ENCODE measurements at regions not wholly inside any gene's neighbourhood (a gene's known extent, or its start where the extent isn't known, plus 50 kb on each side); places are given as distances from the start of the nearest gene placed in this dataset.

DNA sequence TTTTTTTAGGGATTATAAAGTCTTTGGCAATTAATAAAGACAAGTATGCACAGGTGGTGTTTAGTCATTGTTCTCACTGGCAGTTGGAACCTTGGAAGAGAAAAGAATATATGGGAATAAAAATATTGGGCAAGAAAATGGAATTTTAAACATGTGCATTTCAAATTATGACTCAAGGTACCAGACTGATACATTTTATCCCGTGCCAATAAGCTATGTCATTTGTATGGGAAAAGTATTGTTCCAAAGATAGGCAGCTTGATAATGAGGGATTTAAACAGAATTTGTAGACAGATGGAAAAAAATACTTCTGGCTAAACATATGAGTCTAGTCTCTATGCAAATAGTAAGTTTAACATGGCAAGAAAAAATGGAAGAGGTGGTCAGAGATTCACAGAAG, 169.5 kb upstream of the UFM1 start:
- no peak for TF ChIP-seq SUZ12 (IDR thresholded peaks at IDR 0.05)
- TF ChIP-seq SP1 (IDR thresholded peaks at IDR 0.05) = no peak
- no peak for TF ChIP-seq FOXM1 (IDR thresholded peaks at IDR 0.05; ENCODE audit: borderline replicate concordance)
- TF ChIP-seq FOXA1 (IDR thresholded peaks at IDR 0.05) = no peak
- no peak for TF ChIP-seq TARDBP (IDR thresholded peaks at IDR 0.05)
- no peak for TF ChIP-seq LEF1 (IDR thresholded peaks at IDR 0.05; ENCODE audit: borderline replicate concordance)
- TF ChIP-seq ARNT (IDR thresholded peaks at IDR 0.05) = no peak
- TF ChIP-seq NFRKB (IDR thresholded peaks at IDR 0.05) = no peak
- no peak for TF ChIP-seq ELF4 (IDR thresholded peaks at IDR 0.05)
- no peak for TF ChIP-seq FOXK2 (IDR thresholded peaks at IDR 0.05)
- no peak for TF ChIP-seq BHLHE40 (IDR thresholded peaks at IDR 0.05; ENCODE audit: borderline replicate concordance)
- TF ChIP-seq, protein P1, sequence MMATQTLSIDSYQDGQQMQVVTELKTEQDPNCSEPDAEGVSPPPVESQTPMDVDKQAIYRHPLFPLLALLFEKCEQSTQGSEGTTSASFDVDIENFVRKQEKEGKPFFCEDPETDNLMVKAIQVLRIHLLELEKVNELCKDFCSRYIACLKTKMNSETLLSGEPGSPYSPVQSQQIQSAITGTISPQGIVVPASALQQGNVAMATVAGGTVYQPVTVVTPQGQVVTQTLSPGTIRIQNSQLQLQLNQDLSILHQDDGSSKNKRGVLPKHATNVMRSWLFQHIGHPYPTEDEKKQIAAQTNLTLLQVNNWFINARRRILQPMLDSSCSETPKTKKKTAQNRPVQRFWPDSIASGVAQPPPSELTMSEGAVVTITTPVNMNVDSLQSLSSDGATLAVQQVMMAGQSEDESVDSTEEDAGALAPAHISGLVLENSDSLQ (IDR thresholded peaks at IDR 0.05) = no peak

Measured in HEK293T (cell line).